SK-N-DZ (cell line): ENCODE measurements at regions not wholly inside any gene's neighbourhood (a gene's known extent, or its start where the extent isn't known, plus 50 kb on each side); places are given as distances from the start of the nearest gene placed in this dataset.

ENCODE experiments used
- DNase-seq: peaks from one replicate; pipeline ENCODE4 v3.0.0-alpha.2; 2015; ENCODE audit warnings: low spot score

GRCh38 chr9:130781569-130781968 lies 53.5 kb upstream of the ABL1 start:
- no peak for DNase-seq

- no peak for DNase-seq
Measured at GRCh38 chr9:130782886-130783530, 52.0 kb upstream of the ABL1 start.

- DNase-seq, result no peak
Measured at GRCh38 chr9:130785053-130785452, 50.0 kb upstream of the ABL1 start.
